RWPE2 (cell line): ENCODE measurements at regions not wholly inside any gene's neighbourhood (a gene's known extent, or its start where the extent isn't known, plus 50 kb on each side); places are given as distances from the start of the nearest gene placed in this dataset.

ENCODE experiments used
- ATAC-seq: fragments of 200-7000 bp; cut with Tn5 transposase; 3 replicates; pipeline ENCODE4 v1.9.1; 2021; ENCODE audit warnings: low read depth
- DNase-seq: peaks from one replicate; pipeline ENCODE4 v3.0.0-alpha.2; 2020; ENCODE audit warnings: low spot score
- H3K27ac ChIP-seq: fragments of 450-650 bp; 2 replicates; pipeline ENCODE4 v1.5.1; 2017; ENCODE audit warnings: mild to moderate bottlenecking; ENCODE audit not compliant: poor library complexity, severe bottlenecking
- H3K27me3 ChIP-seq: fragments of 250-450 bp; sonication (Bioruptor Pico); 2 replicates; pipeline ENCODE4 v1.5.1; 2021; ENCODE audit warnings: mild to moderate bottlenecking, moderate library complexity; ENCODE audit not compliant: insufficient read depth, poor library complexity, severe bottlenecking
- H3K36me3 ChIP-seq: fragments of 250-450 bp; sonication (Bioruptor Pico); 2 replicates; pipeline ENCODE4 v1.5.1; 2020; ENCODE audit warnings: low read depth, mild to moderate bottlenecking, moderate library complexity
- H3K4me1 ChIP-seq: fragments of 250-450 bp; sonication (Bioruptor Pico); 2 replicates; pipeline ENCODE4 v1.5.1; 2021; ENCODE audit warnings: mild to moderate bottlenecking, moderate library complexity; ENCODE audit not compliant: insufficient read depth, poor library complexity, severe bottlenecking
- H3K4me3 ChIP-seq: fragments of 250-450 bp; sonication (Bioruptor Pico); 2 replicates; pipeline ENCODE4 v1.5.1; 2021; ENCODE audit warnings: mild to moderate bottlenecking, moderate library complexity; ENCODE audit not compliant: severe bottlenecking
- H3K9me3 ChIP-seq: fragments of 250-450 bp; sonication (Bioruptor Pico); 2 replicates; pipeline ENCODE4 v1.5.1; 2021; ENCODE audit warnings: mild to moderate bottlenecking, moderate library complexity; ENCODE audit not compliant: severe bottlenecking
- CTCF ChIP-seq: fragments of 450-650 bp; IDR thresholded peaks from one replicate; pipeline ENCODE4 v1.5.1; 2017; ENCODE audit warnings: mild to moderate bottlenecking, moderate library complexity; ENCODE audit not compliant: poor library complexity, severe bottlenecking

- DNase-seq (no peak), ATAC-seq (no peak)
- no peak for TF ChIP-seq CTCF
- Histone ChIP-seq H3K27me3 (no peaks in the 10 kb centered on the region), H3K9me3 (peaks cover 10% of the 10 kb centered on the region), H3K27ac (no peak overlapping the region), H3K36me3 (peaks cover 5% of the 10 kb centered on the region; the same call in 1 of the 2 replicates), H3K4me1 (no peaks in the 10 kb centered on the region), H3K4me3 (no peak overlapping the region)
These were observed 651.7 kb upstream of the CCNG1 start for GRCh38 chr5:162785673-162786072.

GRCh38 chr5:162786234-162786633 lies 651.2 kb upstream of the CCNG1 start:
- no peaks in the 10 kb centered on the region for H3K4me1 ChIP-seq
- no peak overlapping the region for H3K27ac ChIP-seq
- TF ChIP-seq CTCF, result no peak
- DNase-seq (no peak), ATAC-seq (no peak)
- peaks cover 5% of the 10 kb centered on the region; the same call in 1 of the 2 replicates for H3K36me3 ChIP-seq
- H3K9me3 ChIP-seq, result peaks cover 10% of the 10 kb centered on the region
- H3K27me3 ChIP-seq, result no peaks in the 10 kb centered on the region
- no peak overlapping the region for H3K4me3 ChIP-seq

GRCh38 chr5:162796507-162796906 lies 640.9 kb upstream of the CCNG1 start:
- Histone ChIP-seq H3K4me3 (no peak overlapping the region), H3K27me3 (no peaks in the 10 kb centered on the region), H3K9me3 (peaks cover 3% of the 10 kb centered on the region), H3K4me1 (no peaks in the 10 kb centered on the region), H3K27ac (no peak overlapping the region), H3K36me3 (no peaks in the 10 kb centered on the region)
- no peak for TF ChIP-seq CTCF
- no peak for DNase-seq
- no peak for ATAC-seq

- no peak for ATAC-seq
These were observed 637.1 kb upstream of the CCNG1 start for GRCh38 chr5:162800301-162800700.

More at GRCh38 chr5:162800301-162800700, 637.1 kb upstream of the CCNG1 start:
- Histone ChIP-seq H3K9me3 (peaks cover 3% of the 10 kb centered on the region), H3K27ac (no peak overlapping the region), H3K36me3 (no peaks in the 10 kb centered on the region), H3K27me3 (no peaks in the 10 kb centered on the region), H3K4me1 (no peaks in the 10 kb centered on the region), H3K4me3 (no peak overlapping the region)
- no peak for DNase-seq
- TF ChIP-seq CTCF, result no peak
